CD14-positive monocyte (primary cell): ENCODE measurements at regions not wholly inside any gene's neighbourhood (a gene's known extent, or its start where the extent isn't known, plus 50 kb on each side); places are given as distances from the start of the nearest gene placed in this dataset.

Source experiments
- DNase-seq, 3 donors: peaks; one replicate each; pipeline ENCODE4 v3.0.0-alpha.2; 2011 to 2022
- H2AFZ ChIP-seq: 2 replicates; pipeline ENCODE4 v1.6.0; 2012; ENCODE audit warnings: mild to moderate bottlenecking, low read depth, low read length, inconsistent platforms; ENCODE audit not compliant: insufficient read depth, poor library complexity, severe bottlenecking
- H3K27ac ChIP-seq, 2 donors: 1 replicate in 1 of 2; 2 replicates in 1 of 2; pipeline ENCODE4 v1.5.1; 2012 to 2013; ENCODE audit warnings: low read length in 2 of 2, control low read depth in 1 of 2, inconsistent platforms in 1 of 2, low read depth in 1 of 2, mild to moderate bottlenecking in 1 of 2
- H3K27me3 ChIP-seq, 2 donors: one replicate each; pipeline versions ENCODE4 v1.6.0 to v1.6.1; 2011 to 2013; ENCODE audit warnings: low read length in 2 of 2; ENCODE audit not compliant: control insufficient read depth in 2 of 2, insufficient read depth in 2 of 2
- H3K36me3 ChIP-seq, 2 donors: replicated peaks in 1 of 2; 1 replicate in 1 of 2; 2 replicates in 1 of 2; pipeline versions ENCODE4 v1.5.1 to v1.6.1; 2012 to 2013; ENCODE audit warnings: low read length in 2 of 2, control low read depth in 1 of 2, inconsistent platforms in 1 of 2, mild to moderate bottlenecking in 1 of 2; ENCODE audit not compliant: insufficient read depth in 2 of 2, control insufficient read depth in 1 of 2
- H3K4me1 ChIP-seq, 2 donors: 1 replicate in 1 of 2; 2 replicates in 1 of 2; pipeline versions ENCODE4 v1.5.1 to v1.6.1; 2012 to 2013; ENCODE audit warnings: low read length in 2 of 2, control low read depth in 1 of 2, inconsistent platforms in 1 of 2, mild to moderate bottlenecking in 1 of 2, moderate library complexity in 1 of 2; ENCODE audit not compliant: insufficient read depth in 2 of 2, control insufficient read depth in 1 of 2
- H3K4me2 ChIP-seq: replicated peaks from 2 replicates; pipeline ENCODE3; 2012; ENCODE audit warnings: low read length, moderate library complexity, mild to moderate bottlenecking; ENCODE audit not compliant: poor library complexity, severe bottlenecking; ENCODE audit errors: extremely low read depth
- H3K4me3 ChIP-seq, 3 experiments: fragments of 200-600 bp in 1 of 3; sonication (generic) in 1 of 3; replicated peaks in 1 of 3; 1 replicate in 2 of 3; 2 replicates in 1 of 3; pipeline ENCODE4 v1.5.1; 2011 to 2013; ENCODE audit warnings: low read length in 3 of 3, mild to moderate bottlenecking in 3 of 3, control low read depth in 2 of 3, low read depth in 2 of 3, inconsistent platforms in 1 of 3, moderate library complexity in 1 of 3
- H3K79me2 ChIP-seq: 2 replicates; pipeline ENCODE4 v1.6.0; 2012; ENCODE audit warnings: mild to moderate bottlenecking, control low read depth, inconsistent platforms, low read length, moderate library complexity; ENCODE audit not compliant: insufficient read depth
- H3K9ac ChIP-seq: 2 replicates; pipeline ENCODE4 v1.6.0; 2017; ENCODE audit warnings: low read length, mild to moderate bottlenecking; ENCODE audit not compliant: insufficient read depth, poor library complexity, severe bottlenecking
- H3K9me3 ChIP-seq, 2 donors: replicated peaks in 1 of 2; 1 replicate in 1 of 2; 2 replicates in 1 of 2; pipeline versions ENCODE4 v1.5.1 to v1.6.1; 2012 to 2013; ENCODE audit warnings: low read length in 2 of 2, control low read depth in 1 of 2; ENCODE audit not compliant: control insufficient read depth in 1 of 2, insufficient read depth in 1 of 2
- H4K20me1 ChIP-seq: 2 replicates; pipeline ENCODE4 v1.6.0; 2012; ENCODE audit warnings: mild to moderate bottlenecking, low read length, control low read depth, moderate library complexity; ENCODE audit not compliant: insufficient read depth
- H3K27ac Mint-ChIP-seq, 7 donors: one replicate each; pipeline ENCODE4 v1.8.0; 2020; ENCODE audit warnings: mild to moderate bottlenecking in 7 of 7, mixed read lengths in 7 of 7, moderate library complexity in 6 of 7, inconsistent platforms in 2 of 7
- H3K27me3 Mint-ChIP-seq, 3 donors: one replicate each; pipeline ENCODE4 v1.8.0; 2021 to 2022; ENCODE audit warnings: low read depth in 3 of 3, mild to moderate bottlenecking in 3 of 3, mixed read lengths in 3 of 3, moderate library complexity in 3 of 3, inconsistent platforms in 1 of 3
- H3K36me3 Mint-ChIP-seq, 2 donors: one replicate each; pipeline ENCODE4 v1.8.0; 2020; ENCODE audit warnings: mixed read lengths in 2 of 2, inconsistent platforms in 1 of 2, mild to moderate bottlenecking in 1 of 2
- H3K4me1 Mint-ChIP-seq: one replicate; pipeline ENCODE4 v1.8.0; 2020; ENCODE audit warnings: mild to moderate bottlenecking, mixed read lengths
- H3K4me3 Mint-ChIP-seq, 2 donors: one replicate each; pipeline ENCODE4 v1.8.0; 2020; ENCODE audit warnings: mild to moderate bottlenecking in 2 of 2, mixed read lengths in 2 of 2, moderate library complexity in 1 of 2
- H3K9me3 Mint-ChIP-seq, 7 donors: one replicate each; pipeline ENCODE4 v1.8.0; 2020 to 2022; ENCODE audit warnings: mixed read lengths in 7 of 7, mild to moderate bottlenecking in 6 of 7, moderate library complexity in 6 of 7, inconsistent platforms in 2 of 7
- WGBS: methylation state at CpG from one replicate; pipeline ENCODE4 v1.1.5; 2013; ENCODE audit warnings: missing lambda C conversion rate; ENCODE audit not compliant: insufficient coverage; 5-methylcytosine and 5-hydroxymethylcytosine counted together
- intact Hi-C, 2 donors: fragments of 100-400 bp; cut with micrococcal nuclease; formaldehyde crosslinking; loops; one replicate each; pipeline versions ENCODE4 v1.15.0 to v1.15.1; 2023
- TF ChIP-seq, protein P1 (sequence below): fragments of 200-600 bp; IDR thresholded peaks from one replicate; pipeline ENCODE4 v1.8.0; 2022; ENCODE audit warnings: antibody characterized with exemption, mild to moderate bottlenecking

DNA sequence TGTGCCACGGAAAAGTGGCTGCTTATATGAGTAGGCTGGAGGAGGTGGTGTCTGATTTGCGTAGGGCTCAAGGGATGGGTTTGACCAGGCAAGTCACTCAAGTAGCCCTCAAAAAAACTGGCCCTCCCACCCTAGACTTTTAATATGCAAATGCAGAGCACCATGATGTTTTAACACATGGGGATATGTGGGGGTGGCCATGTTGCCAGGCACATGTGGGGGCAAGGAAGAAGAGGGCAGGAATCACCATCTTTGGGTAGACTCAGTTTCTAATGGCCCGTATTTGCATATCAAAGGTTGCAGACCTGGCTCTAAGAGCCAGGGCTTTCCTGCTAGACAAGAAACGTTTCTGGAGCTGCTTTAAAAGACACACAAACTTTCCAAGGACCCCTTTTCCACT, 307.2 kb upstream of the NDN start:
- H3K27me3 Mint-ChIP-seq = no peaks in the 10 kb centered on the region
- no peaks in the 10 kb centered on the region for H3K36me3 ChIP-seq
- no peaks in the 10 kb centered on the region for H4K20me1 ChIP-seq
- H3K27ac Mint-ChIP-seq = no peak overlapping the region
- H3K9ac ChIP-seq = no peak overlapping the region
- no peak overlapping the region for H3K4me2 ChIP-seq
- H2AFZ ChIP-seq = no peak overlapping the region
- H3K27me3 ChIP-seq = no peaks in the 10 kb centered on the region
- H3K9me3 ChIP-seq = peaks cover 19 to 52% of the 10 kb centered on the region in 2 donors
- no peak overlapping the region for H3K4me3 ChIP-seq
- H3K4me1 ChIP-seq = no peaks in the 10 kb centered on the region
- H3K4me3 Mint-ChIP-seq = no peak overlapping the region
- no peaks in the 10 kb centered on the region for H3K79me2 ChIP-seq
- no peaks in the 10 kb centered on the region for H3K4me1 Mint-ChIP-seq
- H3K27ac ChIP-seq = no peak overlapping the region
- intact Hi-C loops = no loop called here
- H3K36me3 Mint-ChIP-seq = no peaks in the 10 kb centered on the region
- peaks cover 5 to 33% (median 16%) of the 10 kb centered on the region in 7 donors for H3K9me3 Mint-ChIP-seq
- 54% methylated on average over 2 of the region's 4 CpGs for WGBS
- TF ChIP-seq, protein P1, sequence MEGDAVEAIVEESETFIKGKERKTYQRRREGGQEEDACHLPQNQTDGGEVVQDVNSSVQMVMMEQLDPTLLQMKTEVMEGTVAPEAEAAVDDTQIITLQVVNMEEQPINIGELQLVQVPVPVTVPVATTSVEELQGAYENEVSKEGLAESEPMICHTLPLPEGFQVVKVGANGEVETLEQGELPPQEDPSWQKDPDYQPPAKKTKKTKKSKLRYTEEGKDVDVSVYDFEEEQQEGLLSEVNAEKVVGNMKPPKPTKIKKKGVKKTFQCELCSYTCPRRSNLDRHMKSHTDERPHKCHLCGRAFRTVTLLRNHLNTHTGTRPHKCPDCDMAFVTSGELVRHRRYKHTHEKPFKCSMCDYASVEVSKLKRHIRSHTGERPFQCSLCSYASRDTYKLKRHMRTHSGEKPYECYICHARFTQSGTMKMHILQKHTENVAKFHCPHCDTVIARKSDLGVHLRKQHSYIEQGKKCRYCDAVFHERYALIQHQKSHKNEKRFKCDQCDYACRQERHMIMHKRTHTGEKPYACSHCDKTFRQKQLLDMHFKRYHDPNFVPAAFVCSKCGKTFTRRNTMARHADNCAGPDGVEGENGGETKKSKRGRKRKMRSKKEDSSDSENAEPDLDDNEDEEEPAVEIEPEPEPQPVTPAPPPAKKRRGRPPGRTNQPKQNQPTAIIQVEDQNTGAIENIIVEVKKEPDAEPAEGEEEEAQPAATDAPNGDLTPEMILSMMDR = no peak
- DNase-seq = no peak

DNA sequence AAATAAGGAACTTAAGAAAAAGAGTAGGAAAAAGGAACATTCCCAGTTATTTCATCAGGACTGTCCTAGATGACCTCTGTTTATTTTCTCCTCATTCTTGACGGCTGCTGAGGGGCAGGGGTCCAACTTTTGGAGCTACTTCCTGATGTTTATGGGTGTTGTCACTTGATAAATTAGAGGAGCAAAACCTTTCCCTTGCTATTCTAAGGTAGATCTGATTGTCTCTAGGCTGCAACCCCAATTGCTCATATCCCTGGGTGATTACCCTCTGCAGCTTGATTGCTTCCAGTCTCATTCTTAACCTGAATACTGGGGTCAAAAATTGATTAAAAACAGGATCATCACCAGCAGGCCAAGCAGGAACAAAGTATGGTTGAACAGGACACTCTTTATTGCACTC, 311.0 kb upstream of the NDN start:
- TF ChIP-seq, protein P1 = no peak
- peaks cover 26 to 51% of the 10 kb centered on the region in 2 donors for H3K9me3 ChIP-seq
- H3K9me3 Mint-ChIP-seq = peaks cover 5 to 41% (median 26%) of the 10 kb centered on the region in 7 donors
- no peaks in the 10 kb centered on the region for H4K20me1 ChIP-seq
- H3K4me1 Mint-ChIP-seq = no peaks in the 10 kb centered on the region
- no peaks in the 10 kb centered on the region for H3K36me3 Mint-ChIP-seq
- H3K36me3 ChIP-seq = no peaks in the 10 kb centered on the region
- H3K27ac ChIP-seq = no peak overlapping the region
- DNase-seq = no peak
- H2AFZ ChIP-seq = no peak overlapping the region
- no peak overlapping the region for H3K27ac Mint-ChIP-seq
- no peak overlapping the region for H3K9ac ChIP-seq
- no peaks in the 10 kb centered on the region for H3K27me3 ChIP-seq
- H3K4me3 ChIP-seq = no peak overlapping the region
- H3K4me1 ChIP-seq = no peaks in the 10 kb centered on the region
- no CpG with 5 or more reads among the region's 1 CpG for WGBS
- H3K27me3 Mint-ChIP-seq = no peaks in the 10 kb centered on the region
- H3K79me2 ChIP-seq = no peaks in the 10 kb centered on the region
- no peak overlapping the region for H3K4me2 ChIP-seq
- intact Hi-C loops = no loop called here
- H3K4me3 Mint-ChIP-seq = no peak overlapping the region
